ENCODE measurements at regions not wholly inside any gene's neighbourhood (a gene's known extent, or its start where the extent isn't known, plus 50 kb on each side); places are given as distances from the start of the nearest gene placed in this dataset.

DNA sequence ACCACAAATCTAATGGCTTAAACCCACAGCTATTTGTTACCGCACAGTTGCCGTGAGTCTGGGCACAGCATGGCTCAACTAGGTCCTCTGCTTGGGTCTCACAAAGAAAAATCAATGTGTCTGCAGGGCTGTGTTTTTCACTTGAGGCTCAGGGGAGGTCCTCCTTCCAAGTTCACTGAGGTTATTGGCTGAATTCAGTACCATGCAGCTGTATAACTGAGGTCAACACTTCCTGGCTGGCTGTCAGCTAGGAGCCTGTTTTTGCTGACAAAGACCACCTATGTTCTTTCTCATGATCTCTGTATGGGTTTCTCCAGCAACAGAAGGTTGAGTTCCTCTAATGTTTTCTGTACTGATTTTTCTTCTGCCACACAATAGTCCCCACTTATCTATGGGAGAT is 736.7 kb upstream of the PRKX start:
- CTCF ChIA-PET = no interaction called here
- H3K27ac ChIP-seq = no peak overlapping the region
- POLR2A ChIA-PET (ENCODE audit: low non-redundant PET) = no interaction called here
- DNase-seq (ENCODE audit: low spot score) = no peak
- TF ChIP-seq, protein P1, sequence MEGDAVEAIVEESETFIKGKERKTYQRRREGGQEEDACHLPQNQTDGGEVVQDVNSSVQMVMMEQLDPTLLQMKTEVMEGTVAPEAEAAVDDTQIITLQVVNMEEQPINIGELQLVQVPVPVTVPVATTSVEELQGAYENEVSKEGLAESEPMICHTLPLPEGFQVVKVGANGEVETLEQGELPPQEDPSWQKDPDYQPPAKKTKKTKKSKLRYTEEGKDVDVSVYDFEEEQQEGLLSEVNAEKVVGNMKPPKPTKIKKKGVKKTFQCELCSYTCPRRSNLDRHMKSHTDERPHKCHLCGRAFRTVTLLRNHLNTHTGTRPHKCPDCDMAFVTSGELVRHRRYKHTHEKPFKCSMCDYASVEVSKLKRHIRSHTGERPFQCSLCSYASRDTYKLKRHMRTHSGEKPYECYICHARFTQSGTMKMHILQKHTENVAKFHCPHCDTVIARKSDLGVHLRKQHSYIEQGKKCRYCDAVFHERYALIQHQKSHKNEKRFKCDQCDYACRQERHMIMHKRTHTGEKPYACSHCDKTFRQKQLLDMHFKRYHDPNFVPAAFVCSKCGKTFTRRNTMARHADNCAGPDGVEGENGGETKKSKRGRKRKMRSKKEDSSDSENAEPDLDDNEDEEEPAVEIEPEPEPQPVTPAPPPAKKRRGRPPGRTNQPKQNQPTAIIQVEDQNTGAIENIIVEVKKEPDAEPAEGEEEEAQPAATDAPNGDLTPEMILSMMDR (conservative IDR thresholded peaks at IDR 0.05; ENCODE audit: low read depth) = no peak

GRCh38 chrX:4435905-4436304 is 722.5 kb upstream of the PRKX start:
- H3K27ac ChIP-seq = no peak overlapping the region
- TF ChIP-seq, protein P1 (conservative IDR thresholded peaks at IDR 0.05; ENCODE audit: low read depth) = no peak
- ChIA-PET POLR2A (ENCODE audit: low non-redundant PET) (no interaction called here), CTCF (no interaction called here)
- DNase-seq (ENCODE audit: low spot score) = no peak

DNA sequence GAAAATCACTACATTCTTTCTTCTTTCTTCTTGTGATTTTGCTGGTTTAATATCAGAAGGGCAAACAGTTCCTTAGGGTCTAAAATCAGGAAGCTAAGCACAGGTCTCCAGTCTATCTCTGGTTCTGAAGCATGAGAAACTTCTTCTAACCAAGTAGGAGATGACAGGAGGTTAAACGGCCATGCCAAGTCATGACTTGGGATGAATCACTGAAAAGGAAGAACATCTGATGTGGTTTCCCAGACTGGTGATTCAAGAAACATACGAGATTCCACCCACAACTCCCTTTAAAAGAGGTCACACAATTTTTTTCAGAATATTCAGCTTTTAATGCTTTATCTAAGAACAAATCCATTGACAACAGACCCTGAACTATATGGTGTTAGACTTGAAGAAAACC is 684.0 kb upstream of the PRKX start:
- TF ChIP-seq, protein P1 (conservative IDR thresholded peaks at IDR 0.05; ENCODE audit: low read depth) = no peak
- CTCF ChIA-PET = no interaction called here
- DNase-seq (ENCODE audit: low spot score) = peak; percentile 0
- POLR2A ChIA-PET (ENCODE audit: low non-redundant PET) = no interaction called here
- H3K27ac ChIP-seq = no peak overlapping the region

DNA sequence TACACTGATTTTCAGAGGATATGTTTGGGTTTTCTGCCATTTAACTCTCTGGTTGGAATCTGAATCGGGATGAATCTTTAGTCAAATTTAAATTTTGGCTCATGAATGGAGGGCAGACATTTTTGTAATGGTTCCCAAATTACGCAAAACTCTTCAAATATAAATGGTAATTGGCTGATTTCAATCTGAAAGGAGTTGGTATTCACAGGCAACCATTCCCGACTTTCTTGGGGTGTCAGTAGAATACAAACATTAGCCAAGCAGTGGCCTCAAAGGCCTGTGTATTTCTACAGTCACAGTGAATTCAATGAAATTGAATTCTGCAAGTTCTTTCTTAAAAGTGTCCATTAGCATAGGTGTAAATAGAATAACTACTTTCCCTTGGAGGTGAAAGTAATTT is 668.8 kb upstream of the PRKX start:
- H3K27ac ChIP-seq = no peak overlapping the region
- ChIA-PET POLR2A (ENCODE audit: low non-redundant PET) (no interaction called here), CTCF (no interaction called here)
- no peak for DNase-seq (ENCODE audit: low spot score)
- TF ChIP-seq, protein P1 (conservative IDR thresholded peaks at IDR 0.05; ENCODE audit: low read depth) = no peak

DNA sequence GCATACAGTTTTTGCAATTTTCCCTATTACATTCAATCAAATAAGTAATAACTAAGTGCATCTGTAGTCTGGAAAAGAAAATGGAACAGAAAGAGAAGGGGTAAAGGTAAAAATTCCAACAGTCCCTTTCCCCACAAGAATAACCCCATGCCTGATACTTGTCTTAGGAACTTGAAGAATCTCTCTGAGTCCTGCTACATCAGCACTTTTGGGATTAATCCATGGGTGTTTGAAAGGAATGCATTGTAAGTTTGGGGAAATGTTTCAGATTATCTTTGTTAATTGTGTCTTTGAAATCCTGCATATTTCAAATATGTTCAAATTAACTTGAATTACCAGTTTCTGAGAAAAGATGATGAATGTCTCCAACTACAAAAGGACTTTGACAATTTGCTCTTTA is 667.3 kb upstream of the PRKX start:
- DNase-seq (ENCODE audit: low spot score) = no peak
- POLR2A ChIA-PET (ENCODE audit: low non-redundant PET) = no interaction called here
- CTCF ChIA-PET = no interaction called here
- TF ChIP-seq, protein P1 (conservative IDR thresholded peaks at IDR 0.05; ENCODE audit: low read depth) = no peak
- H3K27ac ChIP-seq = no peak overlapping the region

DNA sequence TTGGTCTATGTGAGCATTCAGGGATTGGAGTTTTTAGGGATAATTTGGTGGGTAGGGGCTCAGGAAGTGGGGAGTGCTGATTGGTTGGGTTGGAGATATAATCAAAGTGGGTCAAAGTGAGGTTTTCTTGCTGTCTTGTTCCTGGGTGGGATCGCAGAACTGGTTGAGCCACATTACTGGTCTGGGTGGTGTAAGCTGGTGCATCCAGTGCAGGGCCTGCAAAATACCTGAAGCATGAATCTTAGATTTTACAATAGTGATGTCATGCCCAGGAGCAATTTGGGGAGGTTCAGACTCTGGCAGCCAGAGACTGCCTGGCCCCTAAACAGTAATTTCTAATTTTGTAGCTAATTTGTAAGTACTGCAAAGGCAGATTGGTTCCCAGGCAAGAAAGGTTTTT is 665.6 kb upstream of the PRKX start:
- ChIA-PET CTCF (no interaction called here), POLR2A (ENCODE audit: low non-redundant PET) (no interaction called here)
- H3K27ac ChIP-seq = no peak overlapping the region
- DNase-seq (ENCODE audit: low spot score) = peak; percentile 13
- TF ChIP-seq, protein P1 (conservative IDR thresholded peaks at IDR 0.05; ENCODE audit: low read depth) = no peak

DNA sequence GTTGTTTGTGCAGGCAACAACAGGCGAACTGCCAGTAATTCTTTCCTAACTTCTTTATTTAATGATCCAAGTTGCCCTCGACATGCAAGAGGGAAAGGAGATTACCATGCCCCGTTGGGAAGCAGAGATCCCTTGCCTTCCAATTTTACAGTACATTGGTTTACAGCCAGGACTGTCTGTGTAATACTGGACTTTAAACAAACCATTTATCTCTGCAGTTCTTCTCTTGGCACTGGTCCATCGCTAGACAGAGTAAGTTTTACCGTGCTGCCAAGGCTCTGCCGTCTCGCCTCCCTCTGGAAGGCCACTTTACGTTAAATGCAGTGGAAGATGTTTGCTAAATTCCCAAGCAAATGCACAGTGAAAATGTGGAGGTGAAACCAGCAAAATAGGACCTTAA is 660.3 kb upstream of the PRKX start:
- ChIA-PET CTCF (no interaction called here), POLR2A (ENCODE audit: low non-redundant PET) (no interaction called here)
- no peak overlapping the region for H3K27ac ChIP-seq
- TF ChIP-seq, protein P1 (conservative IDR thresholded peaks at IDR 0.05; ENCODE audit: low read depth) = no peak
- no peak for DNase-seq (ENCODE audit: low spot score)
